WERI-Rb-1 (cell line): ENCODE measurements at regions not wholly inside any gene's neighbourhood (a gene's known extent, or its start where the extent isn't known, plus 50 kb on each side); places are given as distances from the start of the nearest gene placed in this dataset.

ENCODE experiments used
- DNase-seq: peaks from one replicate; pipeline ENCODE4 v3.0.0-alpha.2; 2020
- H3K27ac ChIP-seq: fragments of 250-450 bp; sonication (Bioruptor Pico); 2 replicates; pipeline ENCODE4 v1.5.1; 2020; ENCODE audit warnings: mild to moderate bottlenecking, moderate library complexity
- H3K27me3 ChIP-seq: fragments of 250-450 bp; sonication (Bioruptor Pico); 2 replicates; pipeline ENCODE4 v1.5.1; 2021; ENCODE audit warnings: mild to moderate bottlenecking, low read depth, moderate library complexity; ENCODE audit not compliant: insufficient read depth, severe bottlenecking
- H3K36me3 ChIP-seq: fragments of 250-450 bp; sonication (Bioruptor Pico); 2 replicates; pipeline ENCODE4 v1.5.1; 2020; ENCODE audit warnings: mild to moderate bottlenecking, moderate library complexity
- H3K4me3 ChIP-seq: 2 replicates; pipeline ENCODE4 v1.5.1; 2011; ENCODE audit warnings: low read depth, mild to moderate bottlenecking, control low read depth, low read length
- H3K9me3 ChIP-seq: fragments of 250-450 bp; sonication (Bioruptor Pico); 2 replicates; pipeline ENCODE4 v1.5.1; 2021; ENCODE audit warnings: mild to moderate bottlenecking, moderate library complexity; ENCODE audit not compliant: severe bottlenecking
- TF ChIP-seq, protein P1 (sequence below): IDR thresholded peaks from 2 replicates; pipeline ENCODE4 v1.5.1; 2011; ENCODE audit warnings: low read depth, mild to moderate bottlenecking, control low read depth, inconsistent platforms, low read length

DNA sequence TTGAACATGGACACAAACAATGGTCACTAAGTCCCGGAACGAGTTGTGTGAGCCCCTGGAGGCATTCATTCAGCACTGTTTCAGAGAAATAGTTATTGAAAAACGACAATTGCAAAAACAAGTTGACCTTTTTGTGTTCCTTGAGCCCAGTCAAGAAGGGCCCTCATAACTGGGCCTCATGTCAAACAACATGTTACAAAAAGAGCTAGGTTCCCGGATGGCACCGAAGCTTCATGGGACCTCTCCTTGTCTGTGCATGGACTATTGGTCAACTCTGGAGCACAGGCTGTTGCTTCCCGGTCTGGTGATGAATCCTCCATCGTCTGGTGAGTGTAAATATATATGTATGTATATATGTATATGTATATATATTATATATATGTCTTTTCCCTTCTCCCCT is 176.6 kb downstream of the ALG10 start:
- Histone ChIP-seq H3K36me3 (no peaks in the 10 kb centered on the region), H3K4me3 (no peak overlapping the region), H3K9me3 (no peaks in the 10 kb centered on the region), H3K27ac (no peak overlapping the region), H3K27me3 (peaks cover 33% of the 10 kb centered on the region)
- DNase-seq = no peak
- TF ChIP-seq, protein P1, sequence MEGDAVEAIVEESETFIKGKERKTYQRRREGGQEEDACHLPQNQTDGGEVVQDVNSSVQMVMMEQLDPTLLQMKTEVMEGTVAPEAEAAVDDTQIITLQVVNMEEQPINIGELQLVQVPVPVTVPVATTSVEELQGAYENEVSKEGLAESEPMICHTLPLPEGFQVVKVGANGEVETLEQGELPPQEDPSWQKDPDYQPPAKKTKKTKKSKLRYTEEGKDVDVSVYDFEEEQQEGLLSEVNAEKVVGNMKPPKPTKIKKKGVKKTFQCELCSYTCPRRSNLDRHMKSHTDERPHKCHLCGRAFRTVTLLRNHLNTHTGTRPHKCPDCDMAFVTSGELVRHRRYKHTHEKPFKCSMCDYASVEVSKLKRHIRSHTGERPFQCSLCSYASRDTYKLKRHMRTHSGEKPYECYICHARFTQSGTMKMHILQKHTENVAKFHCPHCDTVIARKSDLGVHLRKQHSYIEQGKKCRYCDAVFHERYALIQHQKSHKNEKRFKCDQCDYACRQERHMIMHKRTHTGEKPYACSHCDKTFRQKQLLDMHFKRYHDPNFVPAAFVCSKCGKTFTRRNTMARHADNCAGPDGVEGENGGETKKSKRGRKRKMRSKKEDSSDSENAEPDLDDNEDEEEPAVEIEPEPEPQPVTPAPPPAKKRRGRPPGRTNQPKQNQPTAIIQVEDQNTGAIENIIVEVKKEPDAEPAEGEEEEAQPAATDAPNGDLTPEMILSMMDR = no peak

DNA sequence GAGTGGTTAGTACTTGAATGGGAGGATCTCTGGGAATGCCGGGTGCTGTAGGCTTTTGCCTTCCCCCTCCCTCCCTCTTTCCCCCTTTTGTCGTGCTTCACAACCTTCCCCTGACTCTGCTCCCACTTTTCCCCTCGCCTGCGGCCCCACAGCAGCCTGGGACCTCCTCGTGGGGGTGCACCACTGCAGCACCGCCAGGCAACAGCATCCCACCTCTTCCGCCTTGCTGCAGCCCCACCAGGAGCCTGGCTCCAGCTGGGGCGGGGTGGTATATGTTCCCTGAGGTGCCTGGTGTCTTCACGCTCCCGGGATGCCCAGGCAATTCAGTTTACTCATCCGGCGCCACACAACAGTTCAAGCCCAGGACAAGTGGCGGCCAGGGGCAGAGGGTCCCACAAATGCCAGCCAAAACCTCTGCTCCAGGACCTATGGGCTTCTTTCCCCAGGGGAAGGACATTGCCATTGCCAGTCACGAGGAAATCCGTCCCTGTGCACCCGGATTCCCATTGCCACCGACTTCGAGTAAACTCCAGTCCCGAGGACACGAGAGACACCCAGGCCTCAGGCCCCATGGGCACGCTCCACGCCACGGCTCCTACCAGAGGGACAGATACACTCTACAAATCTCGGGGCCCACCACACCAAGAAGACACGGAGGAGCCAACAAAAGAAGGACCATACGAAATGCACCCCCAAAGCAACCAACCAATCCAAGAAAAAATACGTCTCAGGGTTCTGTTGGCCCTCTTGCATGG is 181.7 kb downstream of the ALG10 start:
- H3K27ac ChIP-seq = no peak overlapping the region
- no peaks in the 10 kb centered on the region for H3K36me3 ChIP-seq
- no peaks in the 10 kb centered on the region for H3K9me3 ChIP-seq
- H3K4me3 ChIP-seq = no peak overlapping the region
- TF ChIP-seq, protein P1 = no peak
- no peak for DNase-seq
- H3K27me3 ChIP-seq = peaks cover 65% of the 10 kb centered on the region

DNA sequence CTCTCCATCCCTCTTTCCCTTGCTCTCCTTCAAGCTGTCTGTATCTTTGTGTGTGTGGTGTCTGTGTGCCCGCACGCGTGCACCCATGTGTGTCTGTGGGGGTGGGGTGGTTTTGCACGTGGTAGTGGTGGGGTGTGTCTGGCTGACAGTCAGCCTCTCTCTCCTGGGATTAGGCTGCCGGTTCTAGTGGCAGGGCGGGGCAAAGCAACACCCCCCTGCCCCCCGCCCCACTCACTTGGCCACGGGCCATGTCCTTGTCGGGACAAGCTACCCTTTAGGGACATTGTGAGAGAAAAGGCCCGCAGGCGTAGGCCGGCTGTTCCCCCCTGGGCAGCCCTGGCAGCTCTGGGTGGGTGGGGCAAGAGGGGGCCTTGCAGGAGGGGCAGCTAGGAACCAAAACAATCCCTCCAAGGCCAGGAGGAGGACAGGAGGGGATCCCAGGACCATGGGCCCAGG is 182.6 kb downstream of the ALG10 start:
- Histone ChIP-seq H3K4me3 (no peak overlapping the region), H3K36me3 (no peaks in the 10 kb centered on the region), H3K9me3 (no peaks in the 10 kb centered on the region), H3K27ac (no peak overlapping the region), H3K27me3 (peaks cover 74% of the 10 kb centered on the region)
- TF ChIP-seq, protein P1 = no peak
- no peak for DNase-seq

DNA sequence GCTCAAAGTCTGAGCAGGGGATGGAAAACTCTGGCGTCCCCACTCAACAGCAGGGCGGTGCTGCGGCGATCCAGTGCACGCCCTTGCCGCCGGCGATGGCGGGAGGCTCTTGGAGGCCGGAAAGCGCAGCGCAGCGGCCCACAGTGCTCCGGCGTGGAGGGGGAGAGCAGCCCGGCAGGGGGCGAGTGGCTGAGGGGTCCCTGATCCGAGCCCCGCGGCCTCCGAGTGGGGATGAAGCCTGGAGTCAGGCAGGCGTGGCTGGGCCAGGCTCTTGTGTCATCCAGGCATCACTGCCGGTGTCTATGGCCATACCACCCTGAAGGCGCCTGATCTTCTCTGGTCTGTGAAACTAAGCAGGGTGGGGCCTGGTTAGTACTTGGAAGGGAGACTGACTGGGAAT is 183.1 kb downstream of the ALG10 start:
- no peaks in the 10 kb centered on the region for H3K36me3 ChIP-seq
- H3K4me3 ChIP-seq = no peak overlapping the region
- H3K27me3 ChIP-seq = peaks cover 77% of the 10 kb centered on the region
- no peaks in the 10 kb centered on the region for H3K9me3 ChIP-seq
- TF ChIP-seq, protein P1 = no peak
- H3K27ac ChIP-seq = no peak overlapping the region
- no peak for DNase-seq

DNA sequence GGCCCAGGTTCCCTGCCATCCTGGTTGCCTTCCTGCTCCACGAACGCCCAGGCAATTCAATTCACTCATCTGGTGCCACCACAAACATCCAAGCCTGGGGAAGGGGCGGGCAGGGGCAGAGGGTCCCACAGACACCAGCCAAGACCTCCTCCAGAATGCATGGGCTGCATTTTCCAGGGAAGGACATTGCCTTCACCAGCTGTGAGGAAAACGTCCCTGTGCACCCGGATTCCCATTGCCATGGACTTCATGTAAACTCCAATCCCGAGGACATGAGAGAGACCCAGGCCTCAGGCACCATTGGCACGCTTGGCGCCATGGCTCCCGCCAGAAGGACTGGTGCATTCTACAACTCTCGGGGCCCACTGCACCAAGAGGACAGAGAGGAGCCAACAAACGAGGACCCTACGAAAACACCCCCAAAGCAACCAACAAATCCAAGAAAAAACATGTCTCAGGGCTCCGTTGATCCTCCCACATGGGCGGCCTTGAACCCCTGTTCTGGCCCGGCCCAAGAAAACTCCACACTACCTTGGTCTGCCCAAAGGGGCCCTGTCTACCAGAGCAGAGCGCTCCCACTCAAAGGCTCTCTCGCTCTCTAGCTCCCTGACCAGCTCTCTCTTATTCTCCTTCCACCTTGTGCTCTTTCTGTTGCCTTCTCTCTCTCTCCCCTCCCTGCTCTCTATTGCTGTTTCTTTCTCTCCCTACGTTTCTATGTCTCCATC is 183.9 kb downstream of the ALG10 start:
- TF ChIP-seq, protein P1 = no peak
- H3K4me3 ChIP-seq = no peak overlapping the region
- H3K27me3 ChIP-seq = peaks cover 86% of the 10 kb centered on the region
- H3K9me3 ChIP-seq = no peaks in the 10 kb centered on the region
- H3K27ac ChIP-seq = no peak overlapping the region
- no peaks in the 10 kb centered on the region for H3K36me3 ChIP-seq
- DNase-seq = no peak
